ENCODE measurements at regions not wholly inside any gene's neighbourhood (a gene's known extent, or its start where the extent isn't known, plus 50 kb on each side); places are given as distances from the start of the nearest gene placed in this dataset.

GRCh38 chr10:89861584-89862301 is 160.4 kb downstream of the KIF20B start:
- WGBS (ENCODE audit: insufficient coverage), result no CpG with 5 or more reads among the region's 3 CpGs
- peak overlapping the region; percentile 53 for H2AFZ ChIP-seq (ENCODE audit: insufficient read depth, low read depth, low read length, poor library complexity, severe bottlenecking)

More at GRCh38 chr10:89861584-89862301, 160.4 kb downstream of the KIF20B start:
- DNase-seq, result no peak
- peaks cover 0 to 3% (median 0%) of the 10 kb centered on the region in 3 donors for H3K9me3 ChIP-seq (ENCODE audit: control extremely low read depth in 1 of 3, control insufficient read depth in 2 of 3, insufficient read depth in 1 of 3, low read length in 2 of 3)
- H3K9ac ChIP-seq (ENCODE audit: low read length), result no peak overlapping the region
- peak overlapping the region; percentile 51 for H3K4me3 Mint-ChIP-seq
- H3K79me2 ChIP-seq (ENCODE audit: control insufficient read depth, insufficient read depth, low read length), result no peaks in the 10 kb centered on the region
- no peaks in the 10 kb centered on the region for H3K27me3 Mint-ChIP-seq
- H3K27ac Mint-ChIP-seq, result peak overlapping the region; percentile 73
- H3K4me2 ChIP-seq (replicated peaks; ENCODE audit: low read depth, low read length, poor library complexity, severe bottlenecking), result peak overlapping the region; percentile 63
- ChIA-PET POLR2A (no interaction called here), CTCF (interaction anchor here (0.6 to 0.8 kb wide), 2 partner anchors 27 to 110 kb away, joined by 3 to 4 read pairs; no protein-coding TSS in a partner anchor)
- H3K36me3 ChIP-seq (replicated peaks in 1 of 2; ENCODE audit: control extremely low read depth in 1 of 2, control insufficient read depth in 1 of 2, extremely low read depth in 1 of 2, insufficient read depth in 2 of 2, low read length in 1 of 2), result no peaks in the 10 kb centered on the region
- H3K27ac ChIP-seq (ENCODE audit: low read length in 2 of 2), result no peak overlapping the region
- no peaks in the 10 kb centered on the region for H4K20me1 ChIP-seq (ENCODE audit: control insufficient read depth, insufficient read depth, low read length, poor library complexity, severe bottlenecking)
- H3K9me3 Mint-ChIP-seq (ENCODE audit: insufficient read depth), result no peaks in the 10 kb centered on the region
- H3K4me1 Mint-ChIP-seq, result peaks cover 21% of the 10 kb centered on the region
- peak; percentile 64 for ATAC-seq (ENCODE audit: low read depth)
- peaks cover 11 to 16% of the 10 kb centered on the region in 2 donors for H3K4me1 ChIP-seq (ENCODE audit: control insufficient read depth in 2 of 2, insufficient read depth in 2 of 2, low read length in 2 of 2)
- H3K4me3 ChIP-seq (ENCODE audit: control extremely low read depth in 1 of 5, extremely low read depth in 1 of 5, insufficient read depth in 1 of 5, low read depth in 2 of 5, low read length in 4 of 5), result no peak overlapping the region
- TF ChIP-seq EZH2 (IDR thresholded peaks at IDR 0.05; ENCODE audit: borderline replicate concordance, insufficient read depth, low read depth, low read length, poor library complexity, severe bottlenecking) (no peak), CTCF (IDR thresholded peaks at IDR 0.05) (no peak)
- intact Hi-C loops (cut with micrococcal nuclease), result loop anchor here (5.0 kb wide), 1 partner anchor 36 kb away; no protein-coding TSS in a partner anchor
- H3K27me3 ChIP-seq (replicated peaks in 1 of 4; ENCODE audit: control extremely low read depth in 1 of 4, control insufficient read depth in 3 of 4, insufficient read depth in 4 of 4, low read length in 3 of 4), result no peaks in the 10 kb centered on the region

Data from B cell (primary cell).